ENCODE measurements at regions not wholly inside any gene's neighbourhood (a gene's known extent, or its start where the extent isn't known, plus 50 kb on each side); places are given as distances from the start of the nearest gene placed in this dataset.

DNA sequence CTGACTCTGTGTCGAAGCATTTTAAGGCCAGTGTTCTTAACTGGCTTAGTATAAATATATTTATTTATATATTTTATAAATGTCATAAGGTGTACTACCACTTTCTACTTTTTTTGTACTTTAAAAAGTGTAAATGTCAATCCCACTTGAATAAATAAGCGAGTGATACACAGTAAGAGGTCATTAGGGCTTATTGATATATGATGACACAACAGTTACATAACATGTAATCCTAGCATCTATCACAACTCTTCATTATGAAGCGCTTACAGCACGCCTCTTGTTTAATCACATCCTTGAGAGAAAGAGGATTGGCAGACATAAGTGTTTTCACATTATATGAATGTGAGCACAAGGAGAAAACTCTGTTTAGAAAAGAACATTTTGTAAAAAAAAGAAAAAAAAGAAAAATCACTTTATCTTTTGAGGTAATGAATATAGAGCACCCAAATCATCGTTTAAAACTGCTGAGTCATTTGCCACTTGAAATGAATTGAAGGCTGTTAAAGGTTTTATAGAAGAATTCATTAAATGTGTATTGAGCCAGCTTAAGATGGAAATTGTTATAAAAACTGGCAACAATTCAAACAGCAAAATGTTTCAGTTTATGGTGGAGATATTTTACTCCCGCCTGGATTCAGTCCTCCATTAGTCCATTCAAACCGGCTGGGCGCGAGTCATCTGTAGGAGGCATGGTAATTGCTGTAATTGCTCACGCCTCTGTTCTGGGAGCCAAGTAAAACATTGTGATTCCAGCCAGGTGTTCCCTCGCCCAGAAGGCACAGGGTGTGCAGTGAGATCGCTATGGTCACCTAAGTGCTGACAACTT lies 627.3 kb upstream of the KIRREL3 start:
- DNase-seq: no peak

DNA sequence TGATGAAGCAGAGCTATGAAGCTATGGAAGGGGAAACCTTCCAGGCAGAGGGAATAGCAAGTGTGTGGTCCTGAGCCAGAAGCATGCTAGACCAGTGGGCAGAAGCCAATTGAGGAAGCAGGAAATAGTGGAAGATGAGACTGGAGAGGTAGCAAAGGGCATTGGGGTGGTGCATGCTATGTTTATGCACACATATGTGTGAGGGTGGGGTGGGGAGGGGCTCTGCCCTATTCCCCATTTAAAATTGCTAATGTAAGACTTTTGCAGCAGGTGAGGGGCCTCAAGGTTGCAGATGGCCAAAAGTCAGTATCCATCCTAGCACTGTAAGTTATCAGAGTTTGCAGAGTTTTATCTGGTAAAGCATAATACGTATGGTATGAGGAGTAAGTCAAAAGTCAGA lies 626.6 kb upstream of the KIRREL3 start:
- DNase-seq: no peak

DNA sequence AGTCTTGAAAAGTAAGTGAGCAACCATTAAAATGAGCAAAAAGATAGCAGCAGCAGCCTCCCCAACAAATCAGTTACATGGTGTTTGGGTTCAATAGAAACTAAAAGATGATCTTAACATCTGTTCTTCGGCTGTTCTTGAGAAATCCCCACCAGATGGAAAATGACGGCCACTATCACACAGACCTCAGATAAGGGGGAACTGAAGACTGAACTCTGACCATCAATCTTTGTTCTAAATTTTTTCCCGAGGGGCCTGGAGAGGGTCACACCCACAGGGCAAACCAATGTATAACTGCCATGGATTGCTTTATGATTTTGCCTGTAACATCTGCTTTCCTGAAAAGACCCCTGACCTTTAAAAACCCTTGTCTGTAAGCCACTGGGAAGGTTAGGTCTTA lies 624.8 kb upstream of the KIRREL3 start:
- no peak for DNase-seq

DNA sequence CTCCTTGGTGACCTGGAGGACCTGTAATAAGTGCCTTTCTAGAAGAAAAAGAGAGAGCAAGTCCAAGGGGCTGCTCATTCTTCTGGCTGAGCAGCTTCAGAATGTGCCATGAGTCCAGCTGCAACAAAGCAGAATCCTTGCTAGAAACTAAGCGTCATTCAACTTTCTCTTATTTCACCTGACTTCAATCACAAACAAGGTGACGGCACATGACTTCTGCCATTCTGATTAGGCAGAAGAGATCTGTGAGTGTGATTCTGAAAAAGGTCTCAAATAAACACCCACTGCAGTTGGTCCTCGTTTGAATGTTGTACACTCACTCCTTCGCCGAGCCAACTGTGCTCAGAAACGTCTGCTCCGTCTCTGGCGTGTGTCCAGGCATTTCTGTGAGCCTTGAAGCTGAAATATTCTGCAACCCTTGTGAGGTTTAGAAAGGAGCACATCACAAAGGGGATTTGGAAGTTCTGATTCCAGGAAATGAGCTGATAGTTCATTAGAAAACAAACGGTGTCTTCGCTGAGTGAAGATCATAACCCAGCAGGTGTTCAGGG lies 623.8 kb upstream of the KIRREL3 start:
- no peak for DNase-seq

DNA sequence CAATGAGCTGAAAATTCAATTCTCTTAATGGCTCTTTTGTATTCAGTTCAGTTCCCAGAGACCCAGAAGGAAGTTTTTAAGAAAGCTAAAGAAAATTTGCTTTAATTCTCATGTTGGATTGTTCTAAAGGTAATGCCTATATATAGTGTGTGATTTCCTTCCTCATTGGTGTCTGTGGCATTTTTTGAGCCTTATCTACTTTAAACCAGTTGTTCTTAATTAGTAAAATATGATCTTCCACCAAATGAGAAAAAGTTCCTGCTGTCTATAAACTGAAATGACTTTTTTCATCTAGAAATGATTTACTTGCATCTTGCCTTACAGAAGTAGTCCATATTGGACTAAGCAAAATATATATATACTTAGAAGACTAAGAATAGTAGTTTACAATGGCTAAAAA lies 622.1 kb upstream of the KIRREL3 start:
- DNase-seq: no peak

DNA sequence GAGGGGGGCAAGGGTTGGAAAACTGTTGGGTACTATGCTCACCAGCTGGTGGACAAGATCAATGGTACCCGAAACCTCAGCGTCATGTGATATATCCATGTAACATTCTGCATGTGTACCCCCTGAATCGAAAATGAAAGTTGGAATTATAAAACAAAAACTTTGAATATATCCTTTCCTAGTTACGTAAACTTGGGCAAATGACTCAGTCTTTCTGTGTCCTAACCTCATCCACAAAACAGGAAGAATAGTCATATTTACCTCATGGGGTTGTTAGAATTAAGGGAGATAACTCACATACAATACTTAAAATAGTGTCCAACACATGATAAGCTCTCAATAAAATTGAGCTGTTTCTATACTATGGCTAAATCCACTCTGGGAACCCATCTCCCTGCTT lies 620.1 kb upstream of the KIRREL3 start:
- no peak for DNase-seq

DNA sequence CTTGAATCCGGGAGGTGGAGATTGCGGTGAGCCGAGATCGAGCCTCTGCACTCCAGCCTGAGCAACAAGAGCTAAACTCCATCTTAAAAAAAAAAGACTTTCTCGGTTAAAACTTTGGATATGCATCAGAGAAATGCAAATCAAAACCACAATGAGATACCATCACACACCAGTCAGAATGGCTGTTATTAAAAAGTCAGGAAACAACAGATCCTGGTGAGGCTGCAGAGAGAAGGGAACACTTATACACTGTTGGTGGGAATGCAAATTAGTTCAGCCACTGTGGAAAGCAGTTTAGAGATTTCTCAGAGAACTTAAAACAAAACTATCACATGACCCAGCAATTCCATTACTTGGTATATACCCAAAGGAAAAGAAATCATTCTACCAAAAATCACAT lies 619.4 kb upstream of the KIRREL3 start:
- DNase-seq: no peak

DNA sequence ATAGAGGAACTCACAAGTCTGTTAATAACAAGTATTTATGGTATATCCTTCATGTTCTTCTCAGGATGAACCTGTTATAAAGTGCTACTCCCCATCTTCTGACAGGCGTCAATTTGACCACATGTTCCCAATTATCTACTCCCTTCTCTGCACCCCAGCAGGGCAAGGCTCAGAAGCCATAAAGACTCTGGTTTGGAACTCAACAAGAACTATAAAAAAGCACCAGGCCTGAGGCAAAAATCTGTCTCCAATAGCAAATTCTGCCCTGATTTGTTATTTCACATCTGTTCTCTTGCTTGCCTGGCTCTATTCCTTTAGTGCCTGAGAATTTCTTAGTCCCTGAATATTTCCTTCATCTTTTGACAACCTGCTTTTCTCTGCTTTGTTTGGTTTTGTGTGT lies 618.2 kb upstream of the KIRREL3 start:
- no peak for DNase-seq

DNA sequence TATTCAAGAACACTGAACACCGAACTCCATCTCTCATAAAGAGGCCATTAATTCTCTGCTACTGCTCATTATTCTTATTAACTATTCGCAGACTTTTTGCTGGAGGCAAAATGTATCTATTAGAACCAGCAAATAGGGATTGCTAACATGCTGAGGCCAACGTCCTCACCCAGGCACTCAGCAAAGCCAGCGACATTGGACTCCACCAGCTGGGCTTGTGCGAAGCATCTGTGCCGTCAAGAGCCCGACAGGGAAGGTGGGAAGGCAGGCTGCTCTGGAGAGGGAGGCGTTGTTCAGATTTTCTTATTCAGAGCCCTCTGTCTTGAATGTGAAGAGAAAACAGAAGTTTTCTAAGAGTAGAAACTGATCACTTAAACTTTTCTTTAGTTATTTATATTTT lies 615.6 kb upstream of the KIRREL3 start:
- DNase-seq: no peak

DNA sequence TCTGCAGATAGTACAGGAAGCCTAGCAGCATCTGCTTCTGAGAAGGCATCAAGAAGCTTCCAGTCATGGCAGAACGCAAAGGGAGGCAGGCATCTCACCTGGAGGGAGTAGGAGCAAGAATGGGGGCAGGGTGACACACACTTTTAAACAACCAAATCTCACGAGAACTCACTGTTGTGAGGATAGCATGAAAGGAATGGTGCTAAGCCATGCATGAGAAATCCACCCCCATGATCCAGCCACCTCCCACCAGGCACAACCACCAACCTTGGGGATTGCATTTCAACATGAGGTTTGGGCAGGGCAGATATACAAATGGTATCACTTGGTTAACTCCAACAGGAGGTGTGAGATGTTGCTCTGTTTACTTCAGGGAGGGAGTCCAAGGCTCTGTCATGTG lies 612.0 kb upstream of the KIRREL3 start:
- DNase-seq: no peak

DNA sequence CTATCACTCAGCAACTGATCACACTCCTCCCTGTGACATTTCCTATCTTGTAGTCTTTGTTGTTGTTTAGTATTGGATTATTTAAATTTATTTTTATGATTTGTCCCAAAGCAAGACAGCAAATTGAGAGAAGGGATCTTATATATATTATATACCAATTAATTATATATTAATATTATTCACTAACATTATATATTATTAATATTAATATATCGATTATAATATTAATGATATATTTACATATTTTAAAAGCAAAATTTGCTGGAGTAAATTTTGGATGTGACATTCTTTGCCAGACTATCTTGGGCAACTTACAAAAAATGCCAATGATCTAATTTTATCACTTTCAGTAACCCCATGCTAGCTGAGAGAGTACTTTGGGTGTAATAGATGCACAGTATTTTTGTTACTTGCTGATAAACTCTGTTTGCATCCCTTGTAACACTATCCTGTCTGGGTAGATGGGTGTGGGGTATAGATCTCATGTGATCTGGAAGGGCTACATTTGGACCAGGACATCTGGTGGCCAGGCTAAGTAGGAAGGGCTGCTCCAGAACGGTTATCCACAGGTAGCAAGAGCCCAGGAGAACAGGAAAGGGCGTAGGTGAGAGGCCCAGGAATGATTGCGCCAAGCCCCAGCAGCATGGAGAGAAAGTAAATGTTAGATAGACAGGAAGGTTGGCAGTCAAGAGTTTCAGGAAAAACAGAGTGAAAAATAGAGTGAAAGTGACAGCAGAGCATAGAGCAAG lies 608.6 kb upstream of the KIRREL3 start:
- no peak for DNase-seq

DNA sequence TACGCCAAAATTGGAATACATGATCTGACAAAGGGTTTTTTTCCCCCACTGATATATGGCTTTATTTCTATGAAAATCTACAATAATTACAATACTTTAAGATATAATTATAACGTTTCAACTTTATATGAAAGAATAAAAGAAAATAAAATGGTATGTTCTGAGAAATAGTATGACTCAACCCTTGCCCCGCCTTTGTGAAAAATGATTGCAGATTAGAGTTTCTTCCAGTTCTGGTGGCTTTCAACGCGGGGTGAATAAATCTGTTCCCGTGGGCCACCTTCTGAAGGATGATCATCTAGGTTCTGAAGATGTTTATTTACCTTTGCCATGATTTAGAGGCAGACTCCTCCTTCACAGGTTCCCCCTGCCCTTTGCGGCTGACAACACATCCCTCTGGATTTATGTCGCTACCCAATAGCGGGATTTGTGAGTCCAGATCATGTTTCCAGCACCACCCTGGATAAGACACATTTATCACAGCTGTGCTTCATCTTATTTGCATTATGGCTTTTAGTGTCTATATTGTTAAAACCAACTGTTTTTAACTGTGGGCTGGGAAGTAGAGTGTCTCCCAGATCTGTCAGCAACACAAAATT lies 607.0 kb upstream of the KIRREL3 start:
- no peak for DNase-seq

DNA sequence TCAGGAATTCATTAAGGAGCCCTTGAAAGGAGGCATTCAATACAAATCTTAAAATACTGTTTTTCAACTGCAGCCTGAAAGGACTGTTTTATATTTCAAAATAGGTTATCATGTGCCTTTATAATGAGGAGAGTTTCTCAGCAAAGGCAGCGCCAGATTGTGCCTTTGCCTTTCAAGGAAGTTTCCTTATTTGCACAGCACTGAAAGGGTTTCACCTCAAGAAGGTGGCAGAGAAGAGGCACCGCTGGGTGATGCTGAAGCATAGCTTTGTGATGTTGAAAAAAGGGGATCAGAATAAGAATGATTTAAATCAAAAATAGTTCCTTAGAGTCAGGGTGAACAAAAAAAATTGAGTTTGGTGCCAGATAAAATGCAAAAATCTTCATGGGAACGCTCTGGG lies 601.0 kb upstream of the KIRREL3 start:
- DNase-seq: no peak

DNA sequence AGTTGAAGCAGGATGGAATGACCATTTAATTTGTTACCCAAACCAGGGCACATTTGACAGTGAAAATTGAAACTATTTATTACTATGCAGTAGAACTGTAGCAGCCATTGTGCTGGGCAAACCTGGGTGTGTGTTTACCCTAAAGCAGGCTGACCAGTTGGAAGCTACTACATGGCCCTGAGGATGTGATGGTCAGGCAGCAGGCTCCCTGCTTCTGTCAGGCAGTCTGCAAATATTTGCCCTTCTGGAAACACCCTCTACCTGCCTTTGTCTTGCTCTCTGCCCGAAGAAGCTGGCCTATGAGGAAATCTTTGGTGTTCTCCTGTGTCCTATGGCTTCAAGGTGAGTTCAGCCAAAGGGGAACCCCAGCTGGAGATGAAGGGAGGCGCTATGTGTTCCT lies 600.1 kb upstream of the KIRREL3 start:
- no peak for DNase-seq

DNA sequence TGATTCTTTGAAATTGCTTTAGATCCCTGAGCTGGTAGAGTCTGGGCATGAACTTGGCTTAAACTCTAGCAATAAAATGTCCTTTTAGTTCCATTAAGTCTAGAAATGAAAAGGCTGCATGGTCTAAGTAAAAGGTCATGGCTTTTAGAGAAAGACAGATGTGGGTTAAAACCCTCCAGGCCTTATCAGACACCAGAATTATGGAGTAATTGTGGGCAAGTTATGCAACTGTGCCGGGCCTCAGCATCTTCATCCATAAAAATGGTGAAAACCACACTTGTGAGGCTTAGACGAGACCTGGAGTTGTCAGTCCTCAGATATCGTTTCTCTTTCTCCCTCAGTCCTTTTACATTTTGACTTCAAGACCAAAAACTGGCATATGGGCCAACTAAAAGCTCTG lies 597.9 kb upstream of the KIRREL3 start:
- no peak for DNase-seq

DNA sequence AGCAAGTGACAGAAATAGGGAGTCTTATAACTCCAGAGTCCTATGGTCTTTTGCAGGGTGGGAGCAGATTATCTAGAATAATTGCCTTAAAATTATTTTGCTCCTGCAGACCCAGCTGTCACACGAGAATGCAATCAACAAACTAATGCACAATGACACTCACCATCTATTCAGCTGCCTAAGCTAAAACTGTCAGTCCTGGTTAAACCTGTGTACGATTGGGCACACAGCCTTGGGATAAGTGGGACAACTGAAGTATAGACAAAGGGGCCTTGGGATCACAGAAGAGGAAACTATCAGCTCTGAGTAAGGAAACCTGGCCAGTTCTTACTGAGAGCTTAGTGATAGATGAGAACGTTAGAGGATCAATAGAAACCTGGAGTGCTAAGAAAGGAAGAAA lies 595.9 kb upstream of the KIRREL3 start:
- DNase-seq: no peak

DNA sequence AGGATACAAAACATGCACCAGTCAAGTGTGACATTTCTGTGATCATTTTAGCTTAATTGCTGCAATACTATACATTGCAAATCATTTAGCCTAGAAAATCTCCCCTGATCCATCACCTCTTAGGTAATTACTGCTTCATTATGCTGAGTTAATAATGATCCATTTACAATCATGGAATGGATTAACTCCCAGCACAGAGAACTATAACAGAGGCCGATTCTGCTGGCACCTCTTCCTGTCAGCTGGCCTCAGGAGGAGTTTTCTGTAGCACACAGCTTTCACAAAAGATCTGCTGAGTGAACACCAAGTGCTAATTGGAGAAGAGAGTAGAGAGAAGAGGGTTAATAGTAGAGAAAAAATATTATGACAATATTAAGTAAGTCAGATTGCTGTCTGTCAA lies 591.8 kb upstream of the KIRREL3 start:
- DNase-seq: no peak

DNA sequence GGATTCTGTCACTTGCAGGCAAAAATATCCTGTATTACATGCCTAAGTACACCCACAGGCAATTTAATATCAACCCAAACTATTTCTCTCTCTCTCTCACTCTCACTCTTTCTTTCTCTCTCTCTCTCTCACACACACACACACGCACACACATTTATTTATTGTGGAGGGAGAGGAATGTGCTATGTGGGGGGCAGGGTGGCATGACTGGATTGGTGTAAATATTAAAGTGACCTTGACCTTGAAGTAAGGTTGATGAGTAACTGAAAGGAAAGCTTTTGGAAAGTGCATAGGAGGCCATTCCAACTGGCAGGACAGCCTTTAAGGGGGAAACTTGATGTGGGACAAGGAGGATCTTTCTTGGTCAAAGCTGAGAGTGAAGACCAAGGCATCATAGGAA lies 589.7 kb upstream of the KIRREL3 start:
- DNase-seq: no peak

DNA sequence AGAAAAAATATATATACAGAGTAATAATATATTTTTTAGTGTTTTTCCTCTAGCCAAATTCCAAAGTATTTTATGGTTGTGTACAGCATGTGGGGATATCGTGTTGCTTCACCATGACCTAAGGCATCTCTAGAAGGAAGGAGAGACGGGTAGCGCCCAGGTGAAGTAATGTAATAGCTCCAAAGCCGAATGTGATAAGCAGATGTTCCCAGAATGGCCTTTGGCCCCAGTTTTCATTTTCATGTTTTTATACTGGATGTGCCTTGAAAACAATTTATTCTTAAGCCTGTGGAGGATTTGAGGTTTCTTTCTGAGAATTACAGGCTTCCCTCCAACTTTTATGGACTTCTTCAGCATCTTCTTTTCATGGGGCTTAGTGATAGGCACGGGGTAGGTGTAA lies 587.9 kb upstream of the KIRREL3 start:
- no peak for DNase-seq

DNA sequence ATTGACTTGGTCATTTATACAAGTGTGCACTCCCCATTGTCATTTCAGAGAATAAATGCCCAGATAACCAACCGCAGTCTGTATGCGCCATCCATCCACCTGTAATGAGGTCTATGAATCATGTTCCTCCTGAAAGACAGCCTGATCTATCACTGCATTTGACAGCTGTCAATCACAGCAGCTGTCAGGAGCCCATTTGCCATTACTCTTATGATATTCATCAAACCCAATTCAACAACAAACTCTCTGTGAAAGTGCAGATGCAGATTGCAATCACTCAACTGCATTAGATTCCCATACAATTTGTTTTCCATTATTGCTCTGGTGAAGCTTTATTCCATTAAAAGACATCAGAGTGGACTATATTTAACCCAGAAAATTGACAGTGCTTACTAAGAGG lies 586.9 kb upstream of the KIRREL3 start:
- DNase-seq: no peak

DNA sequence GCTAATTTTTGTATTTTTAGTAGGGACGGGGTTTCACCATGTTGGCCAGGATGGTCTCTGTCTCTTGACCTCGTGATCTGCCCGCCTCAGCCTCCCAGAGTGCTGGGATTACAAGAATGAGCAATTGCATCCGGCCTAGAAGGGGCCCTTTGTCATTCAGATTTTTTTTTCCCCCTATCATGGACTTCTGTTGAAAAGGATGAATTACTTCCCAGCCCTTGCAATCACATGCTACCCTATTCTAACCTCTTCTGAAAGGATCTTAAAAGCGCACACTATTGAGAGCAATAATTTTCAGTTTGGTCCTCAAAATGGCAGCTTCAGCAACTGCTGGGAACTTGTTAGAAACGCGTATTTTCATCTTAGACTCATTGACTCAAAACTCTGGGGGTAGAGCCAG lies 575.6 kb upstream of the KIRREL3 start:
- DNase-seq: no peak

DNA sequence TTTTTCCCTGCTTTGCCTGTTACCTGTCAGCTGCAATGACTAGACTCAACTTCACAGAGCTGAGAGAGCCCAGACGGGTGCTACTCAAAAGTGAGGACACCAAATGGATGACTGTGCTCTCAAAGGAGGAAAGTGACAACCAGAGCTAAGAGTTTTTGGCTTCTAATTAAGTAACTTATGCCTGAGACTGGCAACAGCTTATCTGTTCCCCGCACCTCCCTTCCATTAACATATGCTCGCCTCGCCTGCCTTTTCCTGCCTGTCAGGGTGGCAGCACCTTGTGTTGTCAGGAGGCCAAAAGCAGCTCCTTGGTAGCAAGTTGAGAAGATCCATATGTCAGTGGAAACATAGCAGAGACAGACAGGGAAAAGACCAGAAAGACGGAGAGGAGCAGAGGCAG lies 573.9 kb upstream of the KIRREL3 start:
- DNase-seq: no peak

DNA sequence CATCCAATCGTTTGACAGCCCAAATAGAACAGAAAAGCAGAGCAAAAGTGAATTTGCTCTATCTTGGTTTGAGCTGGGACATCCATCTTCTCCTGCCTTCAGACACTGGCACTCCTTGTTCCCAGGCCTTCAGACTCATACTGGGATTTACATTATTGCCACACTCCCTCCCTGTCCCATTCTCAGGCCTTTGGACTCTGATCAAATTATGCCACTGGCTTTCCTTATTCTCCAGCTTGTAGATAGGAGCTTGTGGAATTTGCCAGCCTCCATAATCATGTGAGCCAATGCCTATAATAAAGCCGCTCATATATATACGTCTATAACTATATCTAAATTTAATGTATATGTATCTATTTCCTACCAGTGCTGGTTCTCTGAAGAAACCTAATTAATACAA lies 568.3 kb upstream of the KIRREL3 start:
- no peak for DNase-seq

Measured in CD4-positive, alpha-beta T cell treated with Interleukin-17A for 1 hour (primary cell).